ENCODE measurements at regions not wholly inside any gene's neighbourhood (a gene's known extent, or its start where the extent isn't known, plus 50 kb on each side); places are given as distances from the start of the nearest gene placed in this dataset.

- Histone ChIP-seq H3K36me3 (ENCODE audit: control insufficient read depth, insufficient read depth, low read length) (no peaks in the 10 kb centered on the region), H3K4me3 (ENCODE audit: low read depth, low read length) (no peak overlapping the region), H3K27me3 (replicated peaks; ENCODE audit: control insufficient read depth, insufficient read depth, low read length) (no peaks in the 10 kb centered on the region), H3K9me3 (no peaks in the 10 kb centered on the region), H3K4me1 (no peaks in the 10 kb centered on the region)
- ChIA-PET POLR2A (no interaction called here), CTCF (no interaction called here)
- Mint-ChIP-seq H3K27ac (ENCODE audit: unreplicated experiment) (no peak overlapping the region), H3K4me1 (ENCODE audit: low read depth, unreplicated experiment) (no peaks in the 10 kb centered on the region), H3K4me3 (ENCODE audit: unreplicated experiment) (no peak overlapping the region), H3K9me3 (ENCODE audit: unreplicated experiment) (peaks cover 13% of the 10 kb centered on the region), H3K27me3 (ENCODE audit: insufficient read depth, unreplicated experiment) (peaks cover 7% of the 10 kb centered on the region), H3K36me3 (ENCODE audit: insufficient read depth, unreplicated experiment) (no peaks in the 10 kb centered on the region)
- DNase-seq: no peak
- no peak for TF ChIP-seq CTCF (IDR thresholded peaks at IDR 0.05; ENCODE audit: insufficient read depth in 1 of 2, low read depth in 1 of 2, low read length in 1 of 2, severe bottlenecking in 1 of 2, unreplicated experiment in 1 of 2)
- BruUV-seq (replicated peaks): no TSS peak
- intact Hi-C loops (cut with micrococcal nuclease; ENCODE audit: unreplicated experiment): no loop called here
Measured at GRCh38 chr1:4961935-4962645, 307.7 kb downstream of the AJAP1 start.

- H3K4me1 Mint-ChIP-seq (ENCODE audit: low read depth, unreplicated experiment): no peaks in the 10 kb centered on the region
- intact Hi-C loops (cut with micrococcal nuclease; ENCODE audit: unreplicated experiment): no loop called here
- H3K36me3 Mint-ChIP-seq (ENCODE audit: insufficient read depth, unreplicated experiment): no peaks in the 10 kb centered on the region
- no peak overlapping the region for H3K27ac Mint-ChIP-seq (ENCODE audit: unreplicated experiment)
- CTCF ChIA-PET: no interaction called here
- H3K27me3 Mint-ChIP-seq (ENCODE audit: insufficient read depth, unreplicated experiment): peaks cover 6% of the 10 kb centered on the region
- no peak overlapping the region for H3K4me3 ChIP-seq (ENCODE audit: low read depth, low read length)
- no peaks in the 10 kb centered on the region for H3K27me3 ChIP-seq (replicated peaks; ENCODE audit: control insufficient read depth, insufficient read depth, low read length)
- H3K4me1 ChIP-seq: no peaks in the 10 kb centered on the region
- no peak for DNase-seq
- POLR2A ChIA-PET: no interaction called here
- TF ChIP-seq CTCF (IDR thresholded peaks at IDR 0.05; ENCODE audit: insufficient read depth in 1 of 2, low read depth in 1 of 2, low read length in 1 of 2, severe bottlenecking in 1 of 2, unreplicated experiment in 1 of 2): no peak
- H3K9me3 Mint-ChIP-seq (ENCODE audit: unreplicated experiment): peaks cover 17% of the 10 kb centered on the region
- H3K9me3 ChIP-seq: no peaks in the 10 kb centered on the region
- no peak overlapping the region for H3K4me3 Mint-ChIP-seq (ENCODE audit: unreplicated experiment)
- no peaks in the 10 kb centered on the region for H3K36me3 ChIP-seq (ENCODE audit: control insufficient read depth, insufficient read depth, low read length)
- BruUV-seq (replicated peaks): no TSS peak
Measured at GRCh38 chr1:4960782-4961475, 306.5 kb downstream of the AJAP1 start.

GRCh38 chr1:4960336-4960735, 305.9 kb downstream of the AJAP1 start:
- no peak for DNase-seq
- BruUV-seq (replicated peaks): no TSS peak
- TF ChIP-seq CTCF (IDR thresholded peaks at IDR 0.05; ENCODE audit: insufficient read depth in 1 of 2, low read depth in 1 of 2, low read length in 1 of 2, severe bottlenecking in 1 of 2, unreplicated experiment in 1 of 2): no peak
- H3K9me3 Mint-ChIP-seq (ENCODE audit: unreplicated experiment): peaks cover 18% of the 10 kb centered on the region
- no peaks in the 10 kb centered on the region for H3K9me3 ChIP-seq
- intact Hi-C loops (cut with micrococcal nuclease; ENCODE audit: unreplicated experiment): no loop called here
- H3K4me3 ChIP-seq (ENCODE audit: low read depth, low read length): no peak overlapping the region
- no peaks in the 10 kb centered on the region for H3K4me1 ChIP-seq
- ChIA-PET CTCF (no interaction called here), POLR2A (no interaction called here)
- H3K27me3 ChIP-seq (replicated peaks; ENCODE audit: control insufficient read depth, insufficient read depth, low read length): no peaks in the 10 kb centered on the region
- H3K27ac Mint-ChIP-seq (ENCODE audit: unreplicated experiment): no peak overlapping the region
- no peaks in the 10 kb centered on the region for H3K36me3 ChIP-seq (ENCODE audit: control insufficient read depth, insufficient read depth, low read length)
- no peaks in the 10 kb centered on the region for H3K36me3 Mint-ChIP-seq (ENCODE audit: insufficient read depth, unreplicated experiment)
- H3K4me3 Mint-ChIP-seq (ENCODE audit: unreplicated experiment): no peak overlapping the region
- peaks cover 6% of the 10 kb centered on the region for H3K27me3 Mint-ChIP-seq (ENCODE audit: insufficient read depth, unreplicated experiment)
- H3K4me1 Mint-ChIP-seq (ENCODE audit: low read depth, unreplicated experiment): no peaks in the 10 kb centered on the region

Data from Caco-2 (cell line).